K562 (cell line): ENCODE measurements at regions not wholly inside any gene's neighbourhood (a gene's known extent, or its start where the extent isn't known, plus 50 kb on each side); places are given as distances from the start of the nearest gene placed in this dataset.

Experiments used
- ATAC-seq: fragments of 200-7000 bp; cut with Tn5 transposase; 3 replicates; pipeline ENCODE4 v1.9.1; 2020; ENCODE audit warnings: moderate library complexity
- BruUV-seq: library from RNA; stranded (reverse); fragments of 400-500 nt; replicated peaks from 2 replicates; lab custom pipeline; 2021; lab: Mats Ljungman, UMichigan
- CTCF ChIA-PET: fragments of 300-600 bp; formaldehyde crosslinking; extraction: SDS; loops from one replicate; lab custom pipeline; 2021; ENCODE audit warnings: low intra/inter-chr PET ratio; lab: Yijun Ruan, JAX
- POLR2A ChIA-PET: fragments of 300-600, 350-650 bp; sonication (Branson Sonifier 250); formaldehyde crosslinking; extraction: SDS; loops from one replicate; lab custom pipeline; 2021; ENCODE audit warnings: antibody characterized with exemption, inconsistent platforms; lab: Yijun Ruan, JAX
- DNase-seq, 4 experiments: peaks; one replicate each; pipeline versions ENCODE4 v3.0.0 to v3.0.0-alpha.2; 2011 to 2018; ENCODE audit warnings: low spot score in 3 of 4, mixed read lengths in 3 of 4; ENCODE audit errors: extremely low read depth in 1 of 4
- FAIRE-seq: peaks from 2 replicates; lab custom pipeline; 2011; peaks lifted over from hg19 to GRCh38; lab: Jason Lieb, UNC
- H2AFZ ChIP-seq: 2 replicates; pipeline ENCODE4 v1.6.0; 2011; ENCODE audit warnings: low read depth, low read length, control low read depth, inconsistent platforms
- H3K27ac ChIP-seq: fragments of 200-600 bp; 3 replicates; pipeline ENCODE4 v1.8.0; 2011; ENCODE audit warnings: low read depth, mild to moderate bottlenecking, control low read depth, inconsistent platforms, low read length, moderate library complexity, mixed read lengths; ENCODE audit errors: extremely low read depth
- H3K27me3 ChIP-seq, 2 experiments: fragments of 300-600 bp in 1 of 2; 2 replicates in 1 of 2; 3 replicates in 1 of 2; pipeline versions ENCODE4 v1.6.0 to v1.8.0; 2011; ENCODE audit warnings: inconsistent platforms in 2 of 2, low read length in 2 of 2, mild to moderate bottlenecking in 1 of 2, mixed read lengths in 1 of 2, moderate library complexity in 1 of 2; ENCODE audit not compliant: control insufficient read depth in 2 of 2, insufficient read depth in 2 of 2
- H3K36me3 ChIP-seq: fragments of 300-600 bp; 3 replicates; pipeline ENCODE4 v1.8.0; 2011; ENCODE audit warnings: mild to moderate bottlenecking, low read length, inconsistent platforms; ENCODE audit not compliant: control insufficient read depth, insufficient read depth
- H3K4me1 ChIP-seq, 2 experiments: fragments of 200-600 bp in 1 of 2; replicated peaks in 1 of 2; 2 replicates in 1 of 2; 3 replicates in 1 of 2; pipeline versions ENCODE4 v1.5.1 to v1.8.0; 2011; ENCODE audit warnings: inconsistent platforms in 2 of 2, low read length in 2 of 2, mild to moderate bottlenecking in 1 of 2, mixed read lengths in 1 of 2, moderate library complexity in 1 of 2; ENCODE audit not compliant: control insufficient read depth in 2 of 2, insufficient read depth in 2 of 2
- H3K4me2 ChIP-seq: 2 replicates; pipeline ENCODE4 v1.6.1; 2011; ENCODE audit warnings: low read length, control low read depth, inconsistent platforms, mixed read lengths; ENCODE audit not compliant: insufficient read depth
- H3K4me3 ChIP-seq: fragments of 200-600 bp; sonication (generic), shearing (Covaris generic); 2 replicates; pipeline ENCODE4 v1.5.1; 2016; ENCODE audit warnings: control low read depth, inconsistent platforms
- H3K79me2 ChIP-seq: fragments of 200-600 bp; 3 replicates; pipeline ENCODE4 v1.8.0; 2011; ENCODE audit warnings: low read length, inconsistent platforms; ENCODE audit not compliant: control insufficient read depth, insufficient read depth
- H3K9ac ChIP-seq, 2 experiments: 2 replicates each; pipeline versions ENCODE4 v1.6.0 to v1.6.1; 2011; ENCODE audit warnings: low read depth in 2 of 2, low read length in 2 of 2, control low read depth in 1 of 2, inconsistent platforms in 1 of 2, mild to moderate bottlenecking in 1 of 2, mixed read lengths in 1 of 2; ENCODE audit not compliant: insufficient read depth in 1 of 2
- H3K9me1 ChIP-seq: one replicate; pipeline ENCODE4 v1.6.0; 2011; ENCODE audit warnings: inconsistent platforms, mild to moderate bottlenecking, low read length, moderate library complexity; ENCODE audit not compliant: control insufficient read depth, insufficient read depth
- H3K9me3 ChIP-seq: replicated peaks from 2 replicates; pipeline ENCODE4 v1.5.1; 2011; ENCODE audit warnings: low read depth, low read length, inconsistent platforms; ENCODE audit not compliant: control insufficient read depth, insufficient read depth
- H4K20me1 ChIP-seq: replicated peaks from 2 replicates; pipeline ENCODE4 v1.6.1; 2011; ENCODE audit warnings: low read length, inconsistent platforms, mixed read lengths; ENCODE audit not compliant: control insufficient read depth, insufficient read depth
- DNMT1 ChIP-seq: fragments of 450-650 bp; IDR thresholded peaks from 2 replicates; pipeline ENCODE4 v1.6.1; 2016; ENCODE audit warnings: antibody characterized with exemption, mild to moderate bottlenecking
- GATAD2B ChIP-seq: fragments of 450-650 bp; IDR thresholded peaks from 2 replicates; pipeline ENCODE4 v1.6.1; 2017; ENCODE audit warnings: mild to moderate bottlenecking, borderline replicate concordance
- JUNB ChIP-seq: fragments of 450-650 bp; formaldehyde crosslinking; conservative IDR thresholded peaks from 2 replicates; pipeline ENCODE4 v1.4.0; 2020; ENCODE audit warnings: mild to moderate bottlenecking
- MBD2 ChIP-seq: sonication (generic); IDR thresholded peaks from 2 replicates; pipeline ENCODE4 v1.6.1; 2016; ENCODE audit warnings: low read depth, borderline replicate concordance
- MEF2D ChIP-seq: conservative IDR thresholded peaks from 2 replicates; pipeline ENCODE4 v1.6.1; 2016; ENCODE audit warnings: low read depth, missing genetic modification characterization, missing compliant biosample characterization
- RFX7 ChIP-seq: fragments of 250-450 bp; sonication (Bioruptor Pico); IDR thresholded peaks from 2 replicates; pipeline ENCODE4 v1.5.1; 2021; ENCODE audit warnings: mild to moderate bottlenecking
- ZNF146 ChIP-seq: IDR thresholded peaks from one replicate; pipeline ENCODE4 v1.6.1; 2018; ENCODE audit warnings: missing compliant biosample characterization; ENCODE audit not compliant: unreplicated experiment
- ZNF197 ChIP-seq: fragments of 200-800 bp; sonication (Bioruptor generic); IDR thresholded peaks from 2 replicates; pipeline ENCODE4 v1.6.1; 2016; ENCODE audit warnings: low read depth, missing genetic modification characterization, missing compliant biosample characterization
- ZNF551 ChIP-seq: fragments of 250-450 bp; sonication (Bioruptor Pico); IDR thresholded peaks from 2 replicates; pipeline ENCODE4 v1.5.0; 2021; ENCODE audit warnings: mild to moderate bottlenecking, moderate library complexity
- WGBS: fragments of 100-300 bp; shearing (Covaris generic); methylation state at CpG from one replicate; pipeline ENCODE4 v1.1.6; 2016; ENCODE audit warnings: low coverage, mixed read lengths; ENCODE audit not compliant: insufficient coverage; ENCODE audit errors: missing lambda C conversion rate; 5-methylcytosine and 5-hydroxymethylcytosine counted together
- in situ Hi-C: fragments of 300-500 bp; cut with MboI; formaldehyde crosslinking; loops from 4 replicates; pipeline ENCODE4 v1.15.0; 2018; ENCODE audit warnings: inconsistent platforms, mixed read lengths
- intact Hi-C: fragments of 100-400 bp; cut with micrococcal nuclease; formaldehyde crosslinking; loops from 2 replicates; pipeline ENCODE4 v1.14.2; 2022
- TF ChIP-seq, protein P1 (sequence below): fragments of 450-650 bp; formaldehyde crosslinking; conservative IDR thresholded peaks from 2 replicates; pipeline ENCODE4 v1.4.0; 2022; ENCODE audit warnings: mild to moderate bottlenecking, missing genetic modification characterization
- TF ChIP-seq, protein P2 (sequence below): IDR thresholded peaks from 2 replicates; pipeline ENCODE4 v1.6.1; 2016; ENCODE audit warnings: missing genetic modification characterization, missing compliant biosample characterization
- TF ChIP-seq, protein P3 (sequence below): fragments of 200-800 bp; sonication (Bioruptor generic); IDR thresholded peaks from 2 replicates; pipeline ENCODE4 v1.6.1; 2016; ENCODE audit warnings: missing genetic modification characterization, missing compliant biosample characterization
- TF ChIP-seq, protein P4 (sequence below): fragments of 450-650 bp; conservative IDR thresholded peaks from 2 replicates; pipeline ENCODE4 v1.6.1; 2016; ENCODE audit warnings: missing genetic modification characterization, low read depth, mild to moderate bottlenecking, control low read depth, missing compliant biosample characterization

DNA sequence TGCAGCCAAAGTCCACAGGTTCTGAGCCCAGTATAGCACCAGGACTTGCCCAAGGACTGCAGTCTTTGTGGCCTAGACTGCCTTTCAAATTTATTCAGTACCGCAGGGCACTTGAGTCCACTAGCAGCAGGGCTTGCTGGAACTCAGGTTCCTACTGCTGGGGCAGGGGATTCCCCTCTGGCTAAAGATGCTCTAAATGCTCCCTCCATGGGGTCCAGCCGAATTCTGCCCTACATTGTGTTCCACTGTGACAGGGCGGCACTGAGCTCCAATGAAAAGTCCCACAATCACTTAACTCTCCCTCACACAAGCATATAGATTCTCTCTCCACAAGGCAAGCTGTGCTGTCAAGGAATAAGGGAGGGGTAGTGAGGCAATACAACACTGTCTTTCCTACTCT is 518.1 kb upstream of the VRK2 start:
- Histone ChIP-seq H3K79me2 (no peaks in the 10 kb centered on the region), H3K27ac (no peak overlapping the region), H3K4me1 (no peaks in the 10 kb centered on the region), H4K20me1 (no peaks in the 10 kb centered on the region), H2AFZ (no peak overlapping the region), H3K9ac (no peak overlapping the region), H3K36me3 (no peaks in the 10 kb centered on the region), H3K9me3 (no peaks in the 10 kb centered on the region), H3K9me1 (no peaks in the 10 kb centered on the region), H3K4me2 (no peak overlapping the region), H3K4me3 (no peak overlapping the region), H3K27me3 (no peaks in the 10 kb centered on the region)
- DNase-seq (no peak), FAIRE-seq (no peak), ATAC-seq (no peak)
- 3% methylated on average over 3 of the region's 3 CpGs for WGBS
- ChIA-PET POLR2A (no interaction called here), CTCF (no interaction called here)
- BruUV-seq: no TSS peak
- in situ Hi-C loops (no loop called here), intact Hi-C loops (no loop called here)
- TF ChIP-seq RFX7: no peak
- TF ChIP-seq GATAD2B: no peak
- TF ChIP-seq DNMT1: no peak
- TF ChIP-seq, protein P1, sequence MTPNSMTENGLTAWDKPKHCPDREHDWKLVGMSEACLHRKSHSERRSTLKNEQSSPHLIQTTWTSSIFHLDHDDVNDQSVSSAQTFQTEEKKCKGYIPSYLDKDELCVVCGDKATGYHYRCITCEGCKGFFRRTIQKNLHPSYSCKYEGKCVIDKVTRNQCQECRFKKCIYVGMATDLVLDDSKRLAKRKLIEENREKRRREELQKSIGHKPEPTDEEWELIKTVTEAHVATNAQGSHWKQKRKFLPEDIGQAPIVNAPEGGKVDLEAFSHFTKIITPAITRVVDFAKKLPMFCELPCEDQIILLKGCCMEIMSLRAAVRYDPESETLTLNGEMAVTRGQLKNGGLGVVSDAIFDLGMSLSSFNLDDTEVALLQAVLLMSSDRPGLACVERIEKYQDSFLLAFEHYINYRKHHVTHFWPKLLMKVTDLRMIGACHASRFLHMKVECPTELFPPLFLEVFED (CRISPR knock-in tag): no peak
- no peak for TF ChIP-seq JUNB
- TF ChIP-seq, protein P2, sequence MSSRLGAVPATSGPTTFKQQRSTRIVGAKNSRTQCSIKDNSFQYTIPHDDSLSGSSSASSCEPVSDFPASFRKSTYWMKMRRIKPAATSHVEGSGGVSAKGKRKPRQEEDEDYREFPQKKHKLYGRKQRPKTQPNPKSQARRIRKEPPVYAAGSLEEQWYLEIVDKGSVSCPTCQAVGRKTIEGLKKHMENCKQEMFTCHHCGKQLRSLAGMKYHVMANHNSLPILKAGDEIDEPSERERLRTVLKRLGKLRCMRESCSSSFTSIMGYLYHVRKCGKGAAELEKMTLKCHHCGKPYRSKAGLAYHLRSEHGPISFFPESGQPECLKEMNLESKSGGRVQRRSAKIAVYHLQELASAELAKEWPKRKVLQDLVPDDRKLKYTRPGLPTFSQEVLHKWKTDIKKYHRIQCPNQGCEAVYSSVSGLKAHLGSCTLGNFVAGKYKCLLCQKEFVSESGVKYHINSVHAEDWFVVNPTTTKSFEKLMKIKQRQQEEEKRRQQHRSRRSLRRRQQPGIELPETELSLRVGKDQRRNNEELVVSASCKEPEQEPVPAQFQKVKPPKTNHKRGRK: no peak
- TF ChIP-seq ZNF197 (CRISPR knock-in tag): no peak
- no peak for TF ChIP-seq MEF2D (tag)
- no peak for TF ChIP-seq ZNF551 (CRISPR knock-in tag)
- TF ChIP-seq, protein P3, sequence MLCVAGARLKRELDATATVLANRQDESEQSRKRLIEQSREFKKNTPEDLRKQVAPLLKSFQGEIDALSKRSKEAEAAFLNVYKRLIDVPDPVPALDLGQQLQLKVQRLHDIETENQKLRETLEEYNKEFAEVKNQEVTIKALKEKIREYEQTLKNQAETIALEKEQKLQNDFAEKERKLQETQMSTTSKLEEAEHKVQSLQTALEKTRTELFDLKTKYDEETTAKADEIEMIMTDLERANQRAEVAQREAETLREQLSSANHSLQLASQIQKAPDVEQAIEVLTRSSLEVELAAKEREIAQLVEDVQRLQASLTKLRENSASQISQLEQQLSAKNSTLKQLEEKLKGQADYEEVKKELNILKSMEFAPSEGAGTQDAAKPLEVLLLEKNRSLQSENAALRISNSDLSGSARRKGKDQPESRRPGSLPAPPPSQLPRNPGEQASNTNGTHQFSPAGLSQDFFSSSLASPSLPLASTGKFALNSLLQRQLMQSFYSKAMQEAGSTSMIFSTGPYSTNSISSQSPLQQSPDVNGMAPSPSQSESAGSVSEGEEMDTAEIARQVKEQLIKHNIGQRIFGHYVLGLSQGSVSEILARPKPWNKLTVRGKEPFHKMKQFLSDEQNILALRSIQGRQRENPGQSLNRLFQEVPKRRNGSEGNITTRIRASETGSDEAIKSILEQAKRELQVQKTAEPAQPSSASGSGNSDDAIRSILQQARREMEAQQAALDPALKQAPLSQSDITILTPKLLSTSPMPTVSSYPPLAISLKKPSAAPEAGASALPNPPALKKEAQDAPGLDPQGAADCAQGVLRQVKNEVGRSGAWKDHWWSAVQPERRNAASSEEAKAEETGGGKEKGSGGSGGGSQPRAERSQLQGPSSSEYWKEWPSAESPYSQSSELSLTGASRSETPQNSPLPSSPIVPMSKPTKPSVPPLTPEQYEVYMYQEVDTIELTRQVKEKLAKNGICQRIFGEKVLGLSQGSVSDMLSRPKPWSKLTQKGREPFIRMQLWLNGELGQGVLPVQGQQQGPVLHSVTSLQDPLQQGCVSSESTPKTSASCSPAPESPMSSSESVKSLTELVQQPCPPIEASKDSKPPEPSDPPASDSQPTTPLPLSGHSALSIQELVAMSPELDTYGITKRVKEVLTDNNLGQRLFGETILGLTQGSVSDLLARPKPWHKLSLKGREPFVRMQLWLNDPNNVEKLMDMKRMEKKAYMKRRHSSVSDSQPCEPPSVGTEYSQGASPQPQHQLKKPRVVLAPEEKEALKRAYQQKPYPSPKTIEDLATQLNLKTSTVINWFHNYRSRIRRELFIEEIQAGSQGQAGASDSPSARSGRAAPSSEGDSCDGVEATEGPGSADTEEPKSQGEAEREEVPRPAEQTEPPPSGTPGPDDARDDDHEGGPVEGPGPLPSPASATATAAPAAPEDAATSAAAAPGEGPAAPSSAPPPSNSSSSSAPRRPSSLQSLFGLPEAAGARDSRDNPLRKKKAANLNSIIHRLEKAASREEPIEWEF: no peak
- TF ChIP-seq ZNF146 (CRISPR knock-in tag): no peak
- no peak for TF ChIP-seq MBD2
- TF ChIP-seq, protein P4, sequence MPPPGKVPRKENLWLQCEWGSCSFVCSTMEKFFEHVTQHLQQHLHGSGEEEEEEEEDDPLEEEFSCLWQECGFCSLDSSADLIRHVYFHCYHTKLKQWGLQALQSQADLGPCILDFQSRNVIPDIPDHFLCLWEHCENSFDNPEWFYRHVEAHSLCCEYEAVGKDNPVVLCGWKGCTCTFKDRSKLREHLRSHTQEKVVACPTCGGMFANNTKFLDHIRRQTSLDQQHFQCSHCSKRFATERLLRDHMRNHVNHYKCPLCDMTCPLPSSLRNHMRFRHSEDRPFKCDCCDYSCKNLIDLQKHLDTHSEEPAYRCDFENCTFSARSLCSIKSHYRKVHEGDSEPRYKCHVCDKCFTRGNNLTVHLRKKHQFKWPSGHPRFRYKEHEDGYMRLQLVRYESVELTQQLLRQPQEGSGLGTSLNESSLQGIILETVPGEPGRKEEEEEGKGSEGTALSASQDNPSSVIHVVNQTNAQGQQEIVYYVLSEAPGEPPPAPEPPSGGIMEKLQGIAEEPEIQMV (tag): no peak
